ENCODE measurements at regions not wholly inside any gene's neighbourhood (a gene's known extent, or its start where the extent isn't known, plus 50 kb on each side); places are given as distances from the start of the nearest gene placed in this dataset.

DNA sequence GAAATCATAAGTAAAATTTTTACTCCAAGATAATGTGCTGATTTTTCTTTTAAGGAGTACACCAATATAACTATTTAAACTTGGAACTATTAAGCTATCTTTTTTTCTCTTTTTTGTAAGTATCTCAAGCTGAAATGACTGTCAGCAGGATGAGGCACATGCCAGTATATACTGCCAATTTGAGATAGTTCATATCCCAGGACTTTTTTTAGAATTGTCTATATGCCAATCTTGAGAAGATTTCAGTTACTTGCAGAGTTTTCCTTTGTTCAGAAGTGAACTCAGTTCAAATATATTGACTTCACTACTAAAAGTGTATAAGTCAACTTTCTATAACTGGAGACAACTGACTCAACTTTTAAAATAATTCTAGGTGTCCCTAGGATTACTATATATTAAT lies 181.7 kb upstream of the ZNF717 start:
- DNase-seq: no peak
- no peak for TF ChIP-seq GATA1 (IDR thresholded peaks at IDR 0.05; ENCODE audit: low read depth, low read length)
- no peak for TF ChIP-seq POLR2A (IDR thresholded peaks at IDR 0.05; ENCODE audit: low read length)

DNA sequence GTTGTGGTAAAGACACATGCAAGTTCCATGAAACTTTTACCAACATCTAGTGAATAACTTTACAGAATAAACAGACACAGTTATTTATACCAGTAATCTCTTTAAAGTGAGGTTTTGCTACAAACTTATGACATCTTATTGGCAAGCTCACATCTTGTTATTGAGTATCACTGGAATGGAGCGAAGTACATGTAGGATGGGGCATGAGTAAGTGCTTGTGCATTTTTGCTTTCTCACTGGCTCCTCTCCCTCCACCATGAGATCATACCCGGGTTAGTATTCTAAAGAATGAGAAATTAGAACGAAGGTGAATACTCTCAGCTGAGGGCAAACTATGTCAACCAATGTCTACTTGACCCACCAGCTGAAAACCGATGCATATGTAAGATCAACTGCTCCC lies 193.3 kb upstream of the ZNF717 start:
- DNase-seq: no peak
- TF ChIP-seq POLR2A (IDR thresholded peaks at IDR 0.05; ENCODE audit: low read length): no peak
- TF ChIP-seq GATA1 (IDR thresholded peaks at IDR 0.05; ENCODE audit: low read depth, low read length): no peak

DNA sequence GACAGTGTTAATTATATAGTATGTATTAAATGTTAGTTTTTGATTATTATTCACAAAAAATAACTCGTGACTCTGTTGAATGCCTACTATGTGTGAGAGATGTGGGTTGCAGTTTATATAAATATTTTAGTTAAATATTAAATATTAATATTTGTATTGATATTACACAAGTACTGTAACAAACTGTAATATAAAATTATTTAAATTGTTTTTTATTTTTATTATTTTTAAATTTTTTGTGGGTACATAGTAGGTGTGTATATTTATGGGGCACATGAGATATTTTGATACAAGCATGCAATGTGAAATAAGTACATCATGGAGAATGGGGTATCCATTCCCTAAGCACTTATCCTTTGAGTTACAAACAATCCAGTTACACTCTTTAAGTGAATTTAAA lies 196.1 kb upstream of the ZNF717 start:
- no peak for TF ChIP-seq POLR2A (IDR thresholded peaks at IDR 0.05; ENCODE audit: low read length)
- TF ChIP-seq GATA1 (IDR thresholded peaks at IDR 0.05; ENCODE audit: low read depth, low read length): no peak

DNA sequence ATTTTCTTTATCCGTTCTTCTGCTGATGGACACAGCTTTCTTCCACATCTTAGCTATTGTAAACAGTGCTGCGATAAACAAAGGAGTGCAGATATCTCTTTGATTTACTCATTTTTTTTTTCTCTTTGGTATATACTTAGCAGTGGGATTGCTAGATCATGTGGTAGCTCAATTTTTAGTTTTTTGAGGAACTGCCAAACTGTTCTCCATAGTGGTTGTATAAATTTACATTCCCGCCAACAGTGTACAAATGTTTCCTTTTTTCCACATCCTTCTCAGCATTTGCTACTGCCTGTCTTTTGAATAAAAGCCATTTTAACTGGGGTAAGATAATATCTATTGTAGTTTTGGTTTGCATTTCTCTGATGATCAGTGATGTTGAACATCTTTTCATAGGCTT lies 196.8 kb upstream of the ZNF717 start:
- TF ChIP-seq POLR2A (IDR thresholded peaks at IDR 0.05; ENCODE audit: low read length): no peak
- no peak for TF ChIP-seq GATA1 (IDR thresholded peaks at IDR 0.05; ENCODE audit: low read depth, low read length)
- no peak for DNase-seq

More for the DNA sequence above, 196.1 kb upstream of the ZNF717 start:
- no peak for DNase-seq

DNA sequence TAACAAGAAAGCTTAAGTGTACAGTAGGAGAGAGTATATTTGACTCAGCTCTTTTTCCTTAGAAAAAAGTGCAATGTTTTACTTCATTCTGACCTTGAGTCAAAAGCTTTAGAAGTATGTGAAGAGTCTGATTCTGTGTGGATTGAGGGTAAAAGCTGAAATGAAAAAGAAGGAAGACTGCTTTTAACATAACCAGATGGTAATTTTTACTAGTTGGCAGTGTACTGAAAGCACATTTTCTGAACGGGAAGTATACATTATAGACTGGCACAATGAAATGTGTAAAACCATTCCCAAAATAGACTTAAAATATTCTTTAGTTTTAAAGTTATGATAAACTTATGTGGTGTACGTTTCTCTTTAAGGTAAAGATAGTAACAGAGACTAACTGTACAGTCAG lies 197.8 kb upstream of the ZNF717 start:
- no peak for TF ChIP-seq POLR2A (IDR thresholded peaks at IDR 0.05; ENCODE audit: low read length)
- TF ChIP-seq GATA1 (IDR thresholded peaks at IDR 0.05; ENCODE audit: low read depth, low read length): no peak
- DNase-seq: no peak

DNA sequence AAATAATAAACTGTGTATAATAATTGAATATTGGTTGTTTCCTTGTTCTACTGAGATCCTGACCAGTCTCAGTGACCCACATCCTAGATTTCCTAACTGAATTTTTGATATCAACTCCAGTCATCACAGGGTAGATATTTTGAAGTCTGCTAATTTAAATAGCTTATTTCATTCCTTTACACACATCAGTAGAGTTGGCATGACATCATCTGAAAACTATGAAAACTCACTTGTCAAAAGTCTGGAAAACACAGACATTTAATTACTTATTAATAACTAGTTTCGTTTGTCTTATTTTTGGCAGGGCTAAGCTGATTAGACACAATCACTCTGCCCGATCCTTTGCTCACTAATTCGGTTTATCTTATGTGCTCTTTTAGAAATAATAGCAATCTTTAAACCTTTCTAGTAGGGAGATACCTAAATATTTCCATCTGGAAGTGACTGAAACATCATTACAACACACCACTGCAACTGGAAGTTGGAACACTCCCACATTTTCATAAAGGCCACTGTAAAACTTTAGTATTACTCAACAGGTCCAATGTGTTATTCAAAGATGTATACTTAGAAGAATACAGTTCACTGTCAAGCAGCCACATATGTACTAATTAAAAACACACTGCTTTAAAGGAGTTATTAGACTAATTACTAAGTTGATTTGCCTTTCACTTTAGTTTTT lies 198.4 kb upstream of the ZNF717 start:
- TF ChIP-seq GATA1 (IDR thresholded peaks at IDR 0.05; ENCODE audit: low read depth, low read length): no peak
- no peak for TF ChIP-seq POLR2A (IDR thresholded peaks at IDR 0.05; ENCODE audit: low read length)
- DNase-seq: no peak

DNA sequence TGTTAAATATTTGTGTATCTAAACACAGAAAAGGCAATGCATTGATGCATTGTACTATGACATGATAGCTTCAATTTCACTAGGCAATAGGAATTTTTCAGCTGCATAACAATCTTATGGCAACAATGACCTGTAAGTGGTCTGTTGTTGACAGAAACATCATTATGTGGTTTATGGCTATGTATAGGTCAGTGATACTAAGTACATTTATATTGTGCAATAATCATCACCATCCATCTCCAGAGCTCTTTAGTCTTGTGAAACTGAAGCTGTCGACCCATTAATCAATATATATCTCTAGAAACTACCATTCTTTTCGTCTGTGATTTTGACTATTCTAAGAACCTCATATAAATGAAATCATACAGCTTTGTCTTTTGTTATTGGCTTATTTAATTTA lies 200.1 kb upstream of the ZNF717 start:
- no peak for DNase-seq
- TF ChIP-seq POLR2A (IDR thresholded peaks at IDR 0.05; ENCODE audit: low read length): no peak
- no peak for TF ChIP-seq GATA1 (IDR thresholded peaks at IDR 0.05; ENCODE audit: low read depth, low read length)

DNA sequence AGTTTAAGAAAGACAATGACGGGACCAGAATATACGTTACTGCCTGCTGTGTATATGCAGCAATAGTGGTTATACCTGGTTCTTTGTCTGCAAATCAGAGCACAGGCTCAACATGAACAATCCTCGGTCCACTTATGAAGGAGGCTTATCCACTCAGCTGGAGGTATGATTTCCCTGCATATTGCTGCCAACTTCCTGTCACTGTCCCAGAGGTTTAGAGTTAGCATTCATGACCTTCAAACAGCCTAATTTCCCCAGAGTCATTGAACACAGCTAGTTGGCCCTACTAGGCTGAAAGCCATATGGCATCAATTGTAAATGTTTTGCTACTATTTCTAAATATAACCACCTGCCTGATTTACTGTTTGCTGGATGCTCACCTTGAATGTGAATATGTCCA lies 224.9 kb upstream of the ZNF717 start:
- no peak for TF ChIP-seq GATA1 (IDR thresholded peaks at IDR 0.05; ENCODE audit: low read depth, low read length)
- no peak for DNase-seq

DNA sequence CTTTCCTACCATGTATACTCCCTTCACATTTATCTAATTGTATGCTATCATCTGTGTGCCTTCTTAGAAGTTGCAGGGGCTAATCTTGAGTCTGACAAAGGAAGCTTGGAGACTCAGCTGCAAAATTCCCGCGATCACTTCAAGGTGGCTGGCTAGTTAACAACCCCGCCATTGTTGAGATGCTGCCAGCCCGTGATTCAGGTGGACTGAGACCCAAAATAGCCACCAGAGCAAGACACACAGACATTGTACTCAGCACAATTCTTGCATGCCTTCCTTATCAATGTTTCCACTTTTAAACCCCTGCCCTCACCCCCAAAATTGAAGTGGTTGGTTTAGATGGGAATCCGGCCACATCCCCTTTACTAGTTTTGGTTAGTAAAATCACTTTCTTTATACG lies 225.8 kb upstream of the ZNF717 start:
- no peak for TF ChIP-seq POLR2A (IDR thresholded peaks at IDR 0.05; ENCODE audit: low read length)
- no peak for TF ChIP-seq GATA1 (IDR thresholded peaks at IDR 0.05; ENCODE audit: low read depth, low read length)
- DNase-seq: no peak

DNA sequence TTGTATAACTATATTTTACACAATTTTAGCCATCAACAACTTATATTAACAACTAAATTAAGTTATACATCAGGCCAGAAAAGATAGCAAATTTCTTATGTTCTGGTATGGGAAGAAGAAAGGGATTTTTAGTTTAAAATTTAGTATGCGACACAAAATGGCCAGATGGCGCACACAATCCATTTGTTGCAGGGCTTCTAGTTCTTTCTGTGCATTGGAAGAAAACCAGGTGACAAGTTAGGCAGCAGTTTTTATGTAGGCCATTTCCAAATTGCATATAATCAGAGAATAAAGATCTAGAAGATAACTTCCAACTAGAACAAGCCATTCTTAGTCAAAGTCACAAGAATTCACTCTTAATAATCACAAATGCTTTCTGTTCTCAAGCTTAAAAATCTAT lies 230.1 kb upstream of the ZNF717 start:
- TF ChIP-seq POLR2A (IDR thresholded peaks at IDR 0.05; ENCODE audit: low read length) (no peak), GATA1 (IDR thresholded peaks at IDR 0.05; ENCODE audit: low read depth, low read length) (no peak)
- DNase-seq: no peak

DNA sequence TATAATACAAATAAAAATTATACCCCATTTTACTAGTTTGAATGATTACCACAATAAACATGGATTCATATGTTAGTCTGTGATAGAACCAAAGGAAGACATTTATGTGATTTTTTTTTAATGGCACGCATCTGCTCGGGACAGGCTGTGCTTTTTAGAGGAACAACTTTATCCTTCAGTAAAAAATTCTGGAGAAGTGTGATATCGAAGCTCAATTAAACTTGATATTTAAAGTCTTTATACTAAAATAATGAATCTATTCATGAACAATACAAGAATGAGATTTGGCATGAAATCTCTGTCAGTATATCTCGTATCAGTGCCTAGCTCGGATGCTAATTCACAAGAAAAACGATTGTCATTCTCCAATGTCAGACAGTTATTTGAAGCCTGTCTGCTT lies 230.8 kb upstream of the ZNF717 start:
- TF ChIP-seq GATA1 (IDR thresholded peaks at IDR 0.05; ENCODE audit: low read depth, low read length): no peak
- TF ChIP-seq POLR2A (IDR thresholded peaks at IDR 0.05; ENCODE audit: low read length): no peak

DNA sequence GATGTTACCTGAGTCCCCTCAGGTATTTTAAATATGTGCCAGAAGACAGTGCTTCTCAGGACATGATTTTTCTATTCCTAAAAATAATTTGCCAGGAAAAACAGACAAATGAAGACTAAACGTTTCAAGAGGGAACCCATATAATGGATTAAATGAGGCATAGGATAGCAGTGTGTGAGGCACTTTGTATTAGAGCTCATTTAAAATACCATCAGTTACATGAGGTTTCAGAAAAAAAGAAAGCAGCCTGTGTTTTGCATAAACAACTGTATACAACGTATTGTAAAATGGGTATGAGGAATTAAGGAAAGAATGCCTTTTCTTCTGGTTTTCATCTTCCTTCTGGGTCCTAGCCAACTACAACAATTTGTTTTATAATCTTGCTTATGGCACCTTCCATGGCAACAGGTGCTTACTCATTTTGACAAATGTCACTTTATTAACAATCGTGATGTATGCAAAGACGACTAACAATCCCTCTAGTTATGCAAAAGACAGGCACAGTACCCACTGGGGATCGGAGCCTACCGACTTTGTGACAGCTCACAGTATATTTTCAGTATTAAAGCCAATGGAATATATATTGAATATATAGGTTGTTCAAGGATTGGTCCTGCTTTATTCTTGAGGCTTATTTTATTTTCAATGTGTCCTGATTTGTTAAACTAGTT lies 231.6 kb upstream of the ZNF717 start:
- DNase-seq: no peak
- TF ChIP-seq GATA1 (IDR thresholded peaks at IDR 0.05; ENCODE audit: low read depth, low read length): no peak
- TF ChIP-seq POLR2A (IDR thresholded peaks at IDR 0.05; ENCODE audit: low read length): no peak

More for the DNA sequence above, 230.8 kb upstream of the ZNF717 start:
- DNase-seq: no peak

DNA sequence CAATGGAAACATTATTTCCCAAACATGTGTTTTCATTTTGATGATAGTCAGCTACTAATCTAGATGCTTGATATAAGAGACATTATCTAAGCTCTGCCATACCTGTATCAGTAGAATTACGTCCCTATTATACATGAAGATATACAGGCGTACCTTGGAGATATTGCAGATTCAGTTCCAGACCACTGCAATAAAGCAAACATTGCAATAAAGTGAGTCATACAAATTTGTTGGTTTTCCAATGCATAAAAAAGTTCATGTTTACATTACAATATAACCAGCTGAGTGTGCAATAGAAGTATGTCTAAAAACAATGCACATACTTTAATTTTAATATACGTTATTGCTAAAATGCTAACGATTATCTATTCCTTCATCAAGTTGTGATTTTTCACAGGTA lies 236.0 kb upstream of the ZNF717 start:
- no peak for DNase-seq
- no peak for TF ChIP-seq POLR2A (IDR thresholded peaks at IDR 0.05; ENCODE audit: low read length)
- TF ChIP-seq GATA1 (IDR thresholded peaks at IDR 0.05; ENCODE audit: low read depth, low read length): no peak

DNA sequence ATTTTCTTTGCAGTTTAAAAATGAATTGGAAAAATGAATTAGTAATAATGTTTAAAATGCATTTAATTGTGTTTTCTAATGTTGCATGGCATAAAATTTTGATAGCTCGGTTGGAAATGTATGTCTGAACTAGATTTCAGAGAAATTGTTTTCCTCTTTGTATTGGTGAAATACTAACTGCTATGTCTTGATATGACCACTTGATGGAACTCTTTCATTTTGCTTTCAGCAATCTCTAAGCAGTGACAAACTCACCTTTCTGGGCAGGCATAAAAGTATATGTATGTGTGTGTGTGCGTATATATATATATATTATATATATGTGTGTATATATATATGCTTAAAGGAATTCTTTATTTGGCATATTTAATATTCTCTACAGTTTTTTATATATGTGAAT lies 239.3 kb upstream of the ZNF717 start:
- no peak for TF ChIP-seq GATA1 (IDR thresholded peaks at IDR 0.05; ENCODE audit: low read depth, low read length)
- no peak for TF ChIP-seq POLR2A (IDR thresholded peaks at IDR 0.05; ENCODE audit: low read length)
- DNase-seq: no peak

DNA sequence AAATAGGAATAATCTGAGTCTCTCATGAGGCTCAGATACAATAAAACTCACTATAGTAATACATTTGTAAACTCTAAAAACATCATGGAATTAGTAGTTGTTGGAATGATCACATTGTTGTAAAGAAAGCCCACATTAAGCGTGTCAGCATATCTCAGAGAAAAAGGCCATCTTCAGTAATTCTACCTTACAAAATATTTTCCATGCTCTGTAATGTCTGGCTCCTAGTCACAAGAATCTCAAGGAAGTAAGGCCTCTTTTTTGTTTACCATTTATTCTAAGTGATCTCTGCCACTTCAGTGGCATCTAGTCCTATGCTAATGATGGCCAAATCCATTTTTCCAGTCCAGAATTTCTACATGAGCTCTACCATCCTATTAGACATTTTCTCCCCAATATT lies 240.2 kb upstream of the ZNF717 start:
- no peak for DNase-seq
- TF ChIP-seq GATA1 (IDR thresholded peaks at IDR 0.05; ENCODE audit: low read depth, low read length) (no peak), POLR2A (IDR thresholded peaks at IDR 0.05; ENCODE audit: low read length) (no peak)

Measured in erythroblast (primary cell).